HEK293 (cell line): ENCODE measurements at regions not wholly inside any gene's neighbourhood (a gene's known extent, or its start where the extent isn't known, plus 50 kb on each side); places are given as distances from the start of the nearest gene placed in this dataset.

Experiments
- CTCF ChIA-PET: fragments of 350-600 bp; formaldehyde crosslinking; extraction: SDS; loops from one replicate; lab custom pipeline; 2021; ENCODE audit warnings: antibody characterized with exemption; lab: Yijun Ruan, JAX
- POLR2A ChIA-PET: fragments of 300-600 bp; formaldehyde crosslinking; extraction: SDS; loops from one replicate; lab custom pipeline; 2020; ENCODE audit warnings: antibody characterized with exemption, inconsistent platforms; lab: Yijun Ruan, JAX
- H3K27ac ChIP-seq: fragments of 200-500 bp; sonication (Bioruptor generic); 2 replicates; pipeline ENCODE4 v1.5.1; 2014; ENCODE audit warnings: low read depth, low read length, control low read depth, inconsistent platforms; ENCODE audit errors: extremely low read depth
- H3K36me3 ChIP-seq, 2 experiments: fragments of 200-500 bp in 1 of 2; sonication (Bioruptor generic) in 1 of 2; 1 replicate in 1 of 2; 2 replicates in 1 of 2; pipeline ENCODE4 v1.5.1; 2014 to 2017; ENCODE audit warnings: inconsistent platforms in 2 of 2, low read length in 2 of 2; ENCODE audit not compliant: control insufficient read depth in 2 of 2, insufficient read depth in 1 of 2
- H3K4me1 ChIP-seq: fragments of 200-500 bp; sonication (Bioruptor generic); 2 replicates; pipeline ENCODE4 v1.5.1; 2014; ENCODE audit warnings: mild to moderate bottlenecking, low read length, inconsistent platforms; ENCODE audit not compliant: control insufficient read depth, insufficient read depth
- H3K4me3 ChIP-seq: 2 replicates; pipeline ENCODE4 v1.5.1; 2011; ENCODE audit warnings: low read depth, mild to moderate bottlenecking, control low read depth, low read length, moderate library complexity
- H3K9me3 ChIP-seq: fragments of 200-500 bp; sonication (Bioruptor generic); 2 replicates; pipeline ENCODE4 v1.5.1; 2014; ENCODE audit warnings: low read depth, low read length, inconsistent platforms; ENCODE audit not compliant: control insufficient read depth, insufficient read depth
- GLI2 ChIP-seq: fragments of 450-650 bp; formaldehyde crosslinking; IDR thresholded peaks from 2 replicates; pipeline ENCODE4; 2017; ENCODE audit warnings: missing biosample characterization, missing genetic modification characterization, low read depth, borderline replicate concordance
- HOXD13 ChIP-seq: sonication (generic); formaldehyde crosslinking; IDR thresholded peaks from 2 replicates; pipeline ENCODE4 v1.8.0; 2022; ENCODE audit warnings: missing genetic modification reagents, borderline replicate concordance
- MZF1 ChIP-seq: fragments of 450-650 bp; formaldehyde crosslinking; IDR thresholded peaks from 2 replicates; pipeline ENCODE4 v1.5.1; 2017; ENCODE audit warnings: missing biosample characterization, missing genetic modification characterization, borderline replicate concordance
- SETDB1 ChIP-seq: IDR thresholded peaks from one replicate; pipeline ENCODE4 v1.6.1; 2017; ENCODE audit warnings: mild to moderate bottlenecking, low read length, moderate library complexity, mixed read lengths; ENCODE audit not compliant: insufficient read length
- SP3 ChIP-seq: fragments of 450-650 bp; formaldehyde crosslinking; IDR thresholded peaks from 2 replicates; pipeline ENCODE4 v1.5.1; 2016; ENCODE audit warnings: missing biosample characterization, missing genetic modification characterization
- ZNF174 ChIP-seq: fragments of 450-650 bp; formaldehyde crosslinking; IDR thresholded peaks from 2 replicates; pipeline ENCODE4 v1.5.0; 2017; ENCODE audit warnings: missing biosample characterization, mild to moderate bottlenecking, missing genetic modification characterization
- ZNF184 ChIP-seq: fragments of 450-650 bp; IDR thresholded peaks from 2 replicates; pipeline ENCODE4 v1.5.1; 2018; ENCODE audit warnings: missing biosample characterization, mild to moderate bottlenecking, missing genetic modification characterization
- ZNF223 ChIP-seq: fragments of 450-650 bp; formaldehyde crosslinking; IDR thresholded peaks from 2 replicates; pipeline ENCODE4 v1.5.1; 2016; ENCODE audit warnings: missing biosample characterization, missing genetic modification characterization
- ZNF248 ChIP-seq: fragments of 450-650 bp; formaldehyde crosslinking; IDR thresholded peaks from 2 replicates; pipeline ENCODE4 v1.5.1; 2017; ENCODE audit warnings: missing biosample characterization, missing genetic modification characterization
- ZNF274 ChIP-seq, 2 experiments: fragments of 200-500 bp in 1 of 2; fragments of 450-650 bp in 1 of 2; sonication (Bioruptor generic) in 1 of 2; formaldehyde crosslinking in 1 of 2; IDR thresholded peaks; 2 replicates each; pipeline versions ENCODE4 v1.5.1 to v1.6.1; 2014 to 2016; ENCODE audit warnings: borderline replicate concordance in 1 of 2, inconsistent platforms in 1 of 2, low read length in 1 of 2, missing biosample characterization in 1 of 2, missing genetic modification characterization in 1 of 2
- ZNF292 ChIP-seq: fragments of 450-650 bp; formaldehyde crosslinking; IDR thresholded peaks from 2 replicates; pipeline ENCODE4 v1.5.1; 2016; ENCODE audit warnings: low read depth, missing biosample characterization, missing genetic modification characterization, borderline replicate concordance
- ZNF398 ChIP-seq: fragments of 450-650 bp; formaldehyde crosslinking; IDR thresholded peaks from 2 replicates; pipeline ENCODE4 v1.5.1; 2017; ENCODE audit warnings: missing biosample characterization, missing genetic modification characterization
- ZNF518A ChIP-seq: fragments of 450-650 bp; formaldehyde crosslinking; conservative IDR thresholded peaks from 2 replicates; pipeline ENCODE4 v1.5.1; 2016; ENCODE audit warnings: low read depth, missing biosample characterization, missing genetic modification characterization
- ZNF530 ChIP-seq: fragments of 450-650 bp; formaldehyde crosslinking; IDR thresholded peaks from 2 replicates; pipeline ENCODE4 v1.5.1; 2016; ENCODE audit warnings: low read depth, missing biosample characterization, missing genetic modification characterization
- ZNF768 ChIP-seq: fragments of 450-650 bp; formaldehyde crosslinking; IDR thresholded peaks from 2 replicates; pipeline ENCODE4 v1.5.1; 2018; ENCODE audit warnings: missing biosample characterization, mild to moderate bottlenecking, missing genetic modification characterization
- ZNF785 ChIP-seq: fragments of 450-650 bp; formaldehyde crosslinking; IDR thresholded peaks from 2 replicates; pipeline ENCODE4 v1.5.1; 2016; ENCODE audit warnings: missing biosample characterization, missing genetic modification characterization
- ZNF830 ChIP-seq: fragments of 450-650 bp; IDR thresholded peaks from 2 replicates; pipeline ENCODE4 v1.5.0; 2018; ENCODE audit warnings: missing biosample characterization, missing genetic modification characterization, low read depth, mild to moderate bottlenecking, moderate library complexity
- ZSCAN23 ChIP-seq: fragments of 450-650 bp; formaldehyde crosslinking; IDR thresholded peaks from 2 replicates; pipeline ENCODE4 v1.5.1; 2016; ENCODE audit warnings: missing biosample characterization, missing genetic modification characterization
- TF ChIP-seq, protein P1 (sequence below): fragments of 450-650 bp; formaldehyde crosslinking; IDR thresholded peaks from 2 replicates; pipeline ENCODE4 v1.5.1; 2017; ENCODE audit warnings: missing biosample characterization, missing genetic modification characterization

GRCh38 chr20:22779878-22780277 lies 195.5 kb upstream of the FOXA2 start:
- ChIA-PET CTCF (interaction anchor here (1.0 kb wide), 1 partner anchor 56 kb away, joined by 3 read pairs; no protein-coding TSS in a partner anchor), POLR2A (no interaction called here)
- H3K27ac ChIP-seq, result no peak overlapping the region

More at GRCh38 chr20:22779878-22780277, 195.5 kb upstream of the FOXA2 start:
- no peaks in the 10 kb centered on the region for H3K9me3 ChIP-seq
- H3K4me1 ChIP-seq, result no peaks in the 10 kb centered on the region
- TF ChIP-seq ZNF292 (tag by site-specific recombination) (no peak), SP3 (tag by site-specific recombination) (no peak), SETDB1 (no peak), ZSCAN23 (tag by site-specific recombination) (no peak), ZNF785 (tag by site-specific recombination) (no peak), ZNF248 (no peak), ZNF518A (no peak), MZF1 (tag by site-specific recombination) (no peak), ZNF184 (tag by site-specific recombination) (no peak), GLI2 (tag by site-specific recombination) (no peak), ZNF223 (tag by site-specific recombination) (no peak), ZNF398 (tag by site-specific recombination) (no peak), ZNF530 (no peak), ZNF768 (tag by site-specific recombination) (no peak), HOXD13 (CRISPR knock-in tag) (no peak), ZNF174 (tag by site-specific recombination) (no peak), ZNF830 (tag by site-specific recombination) (no peak), ZNF274 (IDR thresholded peaks at IDR 0.05; ENCODE audit: low read length) (no peak), ZNF274 (tag by site-specific recombination; IDR thresholded peaks at IDR 0.05; ENCODE audit: borderline replicate concordance) (no peak)
- TF ChIP-seq, protein P1, sequence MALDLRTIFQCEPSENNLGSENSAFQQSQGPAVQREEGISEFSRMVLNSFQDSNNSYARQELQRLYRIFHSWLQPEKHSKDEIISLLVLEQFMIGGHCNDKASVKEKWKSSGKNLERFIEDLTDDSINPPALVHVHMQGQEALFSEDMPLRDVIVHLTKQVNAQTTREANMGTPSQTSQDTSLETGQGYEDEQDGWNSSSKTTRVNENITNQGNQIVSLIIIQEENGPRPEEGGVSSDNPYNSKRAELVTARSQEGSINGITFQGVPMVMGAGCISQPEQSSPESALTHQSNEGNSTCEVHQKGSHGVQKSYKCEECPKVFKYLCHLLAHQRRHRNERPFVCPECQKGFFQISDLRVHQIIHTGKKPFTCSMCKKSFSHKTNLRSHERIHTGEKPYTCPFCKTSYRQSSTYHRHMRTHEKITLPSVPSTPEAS (tag by site-specific recombination), result no peak
- TF ChIP-seq, all 188 proteins: peak for 0
- no peaks in the 10 kb centered on the region for H3K36me3 ChIP-seq
- H3K4me3 ChIP-seq, result no peak overlapping the region
